K562 (cell line): ENCODE measurements at regions not wholly inside any gene's neighbourhood (a gene's known extent, or its start where the extent isn't known, plus 50 kb on each side); places are given as distances from the start of the nearest gene placed in this dataset.

Experiments
- ATAC-seq: fragments of 200-7000 bp; cut with Tn5 transposase; 3 replicates; pipeline ENCODE4 v1.9.1; 2020; ENCODE audit warnings: moderate library complexity
- BruUV-seq: library from RNA; stranded (reverse); fragments of 400-500 nt; replicated peaks from 2 replicates; lab custom pipeline; 2021; lab: Mats Ljungman, UMichigan
- CTCF ChIA-PET: fragments of 300-600 bp; formaldehyde crosslinking; extraction: SDS; loops from one replicate; lab custom pipeline; 2021; ENCODE audit warnings: low intra/inter-chr PET ratio; lab: Yijun Ruan, JAX
- POLR2A ChIA-PET: fragments of 300-600, 350-650 bp; sonication (Branson Sonifier 250); formaldehyde crosslinking; extraction: SDS; loops from one replicate; lab custom pipeline; 2021; ENCODE audit warnings: antibody characterized with exemption, inconsistent platforms; lab: Yijun Ruan, JAX
- DNase-seq, 4 experiments: peaks; one replicate each; pipeline versions ENCODE4 v3.0.0 to v3.0.0-alpha.2; 2011 to 2018; ENCODE audit warnings: low spot score in 3 of 4, mixed read lengths in 3 of 4; ENCODE audit errors: extremely low read depth in 1 of 4
- FAIRE-seq: peaks from 2 replicates; lab custom pipeline; 2011; peaks lifted over from hg19 to GRCh38; lab: Jason Lieb, UNC
- H2AFZ ChIP-seq: 2 replicates; pipeline ENCODE4 v1.6.0; 2011; ENCODE audit warnings: low read depth, low read length, control low read depth, inconsistent platforms
- H3K27ac ChIP-seq: fragments of 200-600 bp; 3 replicates; pipeline ENCODE4 v1.8.0; 2011; ENCODE audit warnings: low read depth, mild to moderate bottlenecking, control low read depth, inconsistent platforms, low read length, moderate library complexity, mixed read lengths; ENCODE audit errors: extremely low read depth
- H3K27me3 ChIP-seq, 2 experiments: fragments of 300-600 bp in 1 of 2; 2 replicates in 1 of 2; 3 replicates in 1 of 2; pipeline versions ENCODE4 v1.6.0 to v1.8.0; 2011; ENCODE audit warnings: inconsistent platforms in 2 of 2, low read length in 2 of 2, mild to moderate bottlenecking in 1 of 2, mixed read lengths in 1 of 2, moderate library complexity in 1 of 2; ENCODE audit not compliant: control insufficient read depth in 2 of 2, insufficient read depth in 2 of 2
- H3K36me3 ChIP-seq: fragments of 300-600 bp; 3 replicates; pipeline ENCODE4 v1.8.0; 2011; ENCODE audit warnings: mild to moderate bottlenecking, low read length, inconsistent platforms; ENCODE audit not compliant: control insufficient read depth, insufficient read depth
- H3K4me1 ChIP-seq, 2 experiments: fragments of 200-600 bp in 1 of 2; replicated peaks in 1 of 2; 2 replicates in 1 of 2; 3 replicates in 1 of 2; pipeline versions ENCODE4 v1.5.1 to v1.8.0; 2011; ENCODE audit warnings: inconsistent platforms in 2 of 2, low read length in 2 of 2, mild to moderate bottlenecking in 1 of 2, mixed read lengths in 1 of 2, moderate library complexity in 1 of 2; ENCODE audit not compliant: control insufficient read depth in 2 of 2, insufficient read depth in 2 of 2
- H3K4me2 ChIP-seq: 2 replicates; pipeline ENCODE4 v1.6.1; 2011; ENCODE audit warnings: low read length, control low read depth, inconsistent platforms, mixed read lengths; ENCODE audit not compliant: insufficient read depth
- H3K4me3 ChIP-seq: fragments of 200-600 bp; sonication (generic), shearing (Covaris generic); 2 replicates; pipeline ENCODE4 v1.5.1; 2016; ENCODE audit warnings: control low read depth, inconsistent platforms
- H3K79me2 ChIP-seq: fragments of 200-600 bp; 3 replicates; pipeline ENCODE4 v1.8.0; 2011; ENCODE audit warnings: low read length, inconsistent platforms; ENCODE audit not compliant: control insufficient read depth, insufficient read depth
- H3K9ac ChIP-seq, 2 experiments: 2 replicates each; pipeline versions ENCODE4 v1.6.0 to v1.6.1; 2011; ENCODE audit warnings: low read depth in 2 of 2, low read length in 2 of 2, control low read depth in 1 of 2, inconsistent platforms in 1 of 2, mild to moderate bottlenecking in 1 of 2, mixed read lengths in 1 of 2; ENCODE audit not compliant: insufficient read depth in 1 of 2
- H3K9me1 ChIP-seq: one replicate; pipeline ENCODE4 v1.6.0; 2011; ENCODE audit warnings: inconsistent platforms, mild to moderate bottlenecking, low read length, moderate library complexity; ENCODE audit not compliant: control insufficient read depth, insufficient read depth
- H3K9me3 ChIP-seq: replicated peaks from 2 replicates; pipeline ENCODE4 v1.5.1; 2011; ENCODE audit warnings: low read depth, low read length, inconsistent platforms; ENCODE audit not compliant: control insufficient read depth, insufficient read depth
- H4K20me1 ChIP-seq: replicated peaks from 2 replicates; pipeline ENCODE4 v1.6.1; 2011; ENCODE audit warnings: low read length, inconsistent platforms, mixed read lengths; ENCODE audit not compliant: control insufficient read depth, insufficient read depth
- ARID1B ChIP-seq: fragments of 450-650 bp; IDR thresholded peaks from 2 replicates; pipeline ENCODE4 v1.6.1; 2016; ENCODE audit warnings: antibody characterized with exemption, mild to moderate bottlenecking, inconsistent platforms
- ATF6 ChIP-seq: sonication (generic); formaldehyde crosslinking; IDR thresholded peaks from 2 replicates; pipeline ENCODE4 v1.4.0; 2020; ENCODE audit warnings: mild to moderate bottlenecking, missing genetic modification reagents
- DACH1 ChIP-seq: fragments of 450-650 bp; IDR thresholded peaks from 2 replicates; pipeline ENCODE4 v1.6.1; 2018; ENCODE audit not compliant: partially characterized antibody
- ELF1 ChIP-seq: fragments of 200-800 bp; sonication (Bioruptor generic); IDR thresholded peaks from 2 replicates; pipeline ENCODE4 v1.6.1; 2016; ENCODE audit warnings: missing genetic modification characterization, missing compliant biosample characterization
- EP400 ChIP-seq: fragments of 450-650 bp; IDR thresholded peaks from 2 replicates; pipeline ENCODE4 v1.6.1; 2017; ENCODE audit warnings: antibody characterized with exemption, mild to moderate bottlenecking, moderate library complexity
- ETS1 ChIP-seq: conservative IDR thresholded peaks from 2 replicates; pipeline ENCODE4 v1.6.1; 2011; ENCODE audit warnings: low read depth, mild to moderate bottlenecking, low read length; ENCODE audit not compliant: control insufficient read depth
- GABPB2 ChIP-seq: fragments of 250-450 bp; sonication (Bioruptor Pico); conservative IDR thresholded peaks from 2 replicates; pipeline ENCODE4 v1.5.1; 2021; ENCODE audit warnings: mild to moderate bottlenecking
- PHF20 ChIP-seq: fragments of 450-650 bp; IDR thresholded peaks from 2 replicates; pipeline ENCODE4 v1.6.1; 2018; ENCODE audit not compliant: partially characterized antibody
- SIRT6 ChIP-seq: IDR thresholded peaks from one replicate; pipeline ENCODE4 v1.6.1; 2012; ENCODE audit warnings: low read depth, mild to moderate bottlenecking, control low read depth, inconsistent platforms, low read length, moderate library complexity
- SRSF7 ChIP-seq: fragments of 200-400 bp; formaldehyde crosslinking; optimal IDR thresholded peaks from 2 replicates; pipeline ENCODE3; 2017; ENCODE audit warnings: mild to moderate bottlenecking, low read depth, low read length
- ZBTB5 ChIP-seq: fragments of 450-650 bp; IDR thresholded peaks from 2 replicates; pipeline ENCODE4 v1.6.1; 2017; ENCODE audit warnings: antibody characterized with exemption
- ZNF175 ChIP-seq: fragments of 200-800 bp; sonication (Bioruptor generic); IDR thresholded peaks from 2 replicates; pipeline ENCODE4 v1.6.1; 2016; ENCODE audit warnings: low read depth, mild to moderate bottlenecking, missing genetic modification characterization, missing compliant biosample characterization
- ZNF316 ChIP-seq: fragments of 450-650 bp; IDR thresholded peaks from 2 replicates; pipeline ENCODE4 v1.6.1; 2016
- ZNF586 ChIP-seq: fragments of 450-650 bp; formaldehyde crosslinking; conservative IDR thresholded peaks from 2 replicates; pipeline ENCODE4 v1.4.0; 2020; ENCODE audit warnings: mild to moderate bottlenecking, moderate library complexity
- WGBS: fragments of 100-300 bp; shearing (Covaris generic); methylation state at CpG from one replicate; pipeline ENCODE4 v1.1.6; 2016; ENCODE audit warnings: low coverage, mixed read lengths; ENCODE audit not compliant: insufficient coverage; ENCODE audit errors: missing lambda C conversion rate; 5-methylcytosine and 5-hydroxymethylcytosine counted together
- in situ Hi-C: fragments of 300-500 bp; cut with MboI; formaldehyde crosslinking; loops from 4 replicates; pipeline ENCODE4 v1.15.0; 2018; ENCODE audit warnings: inconsistent platforms, mixed read lengths
- intact Hi-C: fragments of 100-400 bp; cut with micrococcal nuclease; formaldehyde crosslinking; loops from 2 replicates; pipeline ENCODE4 v1.14.2; 2022

- TF ChIP-seq ATF6 (CRISPR knock-in tag) (no peak), ZNF316 (peak; percentile 38; the same call in 1 of the 2 replicates)
These were observed 52.8 kb upstream of the SLC2A13 start (continued) for GRCh38 chr12:40158592-40159111.

GRCh38 chr12:40157336-40157735, 51.5 kb upstream of the SLC2A13 start:
- Histone ChIP-seq H3K4me1 (no peaks in the 10 kb centered on the region), H2AFZ (no peak overlapping the region), H3K9ac (no peak overlapping the region), H3K9me3 (no peaks in the 10 kb centered on the region), H3K9me1 (no peaks in the 10 kb centered on the region), H3K79me2 (no peaks in the 10 kb centered on the region), H3K27ac (no peak overlapping the region), H4K20me1 (no peaks in the 10 kb centered on the region), H3K36me3 (no peaks in the 10 kb centered on the region), H3K4me3 (no peak overlapping the region), H3K27me3 (no peaks in the 10 kb centered on the region), H3K4me2 (no peak overlapping the region)
- FAIRE-seq (no peak), ATAC-seq (no peak), DNase-seq (no peak)
- CTCF ChIA-PET: no interaction called here
- no TSS peak for BruUV-seq
- intact Hi-C loops: loop anchor here (10.0 kb wide), 1 partner anchor 767 kb away; no protein-coding TSS in a partner anchor
- TF ChIP-seq ZNF175 (CRISPR knock-in tag) (no peak), EP400 (no peak), ZNF586 (CRISPR knock-in tag) (no peak), ETS1 (no peak), GABPB2 (no peak), ZBTB5 (no peak), SRSF7 (no peak), ELF1 (tag) (no peak), PHF20 (no peak), SIRT6 (no peak), DACH1 (no peak), ARID1B (no peak)
- POLR2A ChIA-PET: no interaction called here
- WGBS: 0% methylated on average over 3 of the region's 3 CpGs
- in situ Hi-C loops: loop anchor here (25.0 kb wide), 1 partner anchor 755 kb away; no protein-coding TSS in a partner anchor
